Astrocyte of the spinal cord (primary cell): ENCODE measurements at regions not wholly inside any gene's neighbourhood (a gene's known extent, or its start where the extent isn't known, plus 50 kb on each side); places are given as distances from the start of the nearest gene placed in this dataset.

Source experiments
- DNase-seq: peaks from one replicate; pipeline ENCODE4 v3.0.0; 2011; ENCODE audit warnings: low read depth, low spot score
- H3K4me3 ChIP-seq: 2 replicates; pipeline ENCODE4 v1.5.1; 2011; ENCODE audit warnings: low read depth, mild to moderate bottlenecking, low read length, moderate library complexity
- in situ Hi-C: cut with HindIII; loops from 2 replicates; pipeline ENCODE4 v1.10.0; 2017; ENCODE audit warnings: low sequenced_read_pairs
- TF ChIP-seq, protein P1 (sequence below): IDR thresholded peaks from 2 replicates; pipeline ENCODE4 v1.5.1; 2012; ENCODE audit warnings: low read depth, mild to moderate bottlenecking, low read length, inconsistent platforms

- no peak overlapping the region for H3K4me3 ChIP-seq
- TF ChIP-seq, protein P1, sequence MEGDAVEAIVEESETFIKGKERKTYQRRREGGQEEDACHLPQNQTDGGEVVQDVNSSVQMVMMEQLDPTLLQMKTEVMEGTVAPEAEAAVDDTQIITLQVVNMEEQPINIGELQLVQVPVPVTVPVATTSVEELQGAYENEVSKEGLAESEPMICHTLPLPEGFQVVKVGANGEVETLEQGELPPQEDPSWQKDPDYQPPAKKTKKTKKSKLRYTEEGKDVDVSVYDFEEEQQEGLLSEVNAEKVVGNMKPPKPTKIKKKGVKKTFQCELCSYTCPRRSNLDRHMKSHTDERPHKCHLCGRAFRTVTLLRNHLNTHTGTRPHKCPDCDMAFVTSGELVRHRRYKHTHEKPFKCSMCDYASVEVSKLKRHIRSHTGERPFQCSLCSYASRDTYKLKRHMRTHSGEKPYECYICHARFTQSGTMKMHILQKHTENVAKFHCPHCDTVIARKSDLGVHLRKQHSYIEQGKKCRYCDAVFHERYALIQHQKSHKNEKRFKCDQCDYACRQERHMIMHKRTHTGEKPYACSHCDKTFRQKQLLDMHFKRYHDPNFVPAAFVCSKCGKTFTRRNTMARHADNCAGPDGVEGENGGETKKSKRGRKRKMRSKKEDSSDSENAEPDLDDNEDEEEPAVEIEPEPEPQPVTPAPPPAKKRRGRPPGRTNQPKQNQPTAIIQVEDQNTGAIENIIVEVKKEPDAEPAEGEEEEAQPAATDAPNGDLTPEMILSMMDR: no peak
- in situ Hi-C loops: no loop called here
- no peak for DNase-seq
Observed at GRCh38 chr2:147364597-147364996, 480.2 kb upstream of the ACVR2A start.

- no peak overlapping the region for H3K4me3 ChIP-seq
- in situ Hi-C loops: no loop called here
Observed at GRCh38 chr2:147363181-147363580, 481.6 kb upstream of the ACVR2A start.

DNA sequence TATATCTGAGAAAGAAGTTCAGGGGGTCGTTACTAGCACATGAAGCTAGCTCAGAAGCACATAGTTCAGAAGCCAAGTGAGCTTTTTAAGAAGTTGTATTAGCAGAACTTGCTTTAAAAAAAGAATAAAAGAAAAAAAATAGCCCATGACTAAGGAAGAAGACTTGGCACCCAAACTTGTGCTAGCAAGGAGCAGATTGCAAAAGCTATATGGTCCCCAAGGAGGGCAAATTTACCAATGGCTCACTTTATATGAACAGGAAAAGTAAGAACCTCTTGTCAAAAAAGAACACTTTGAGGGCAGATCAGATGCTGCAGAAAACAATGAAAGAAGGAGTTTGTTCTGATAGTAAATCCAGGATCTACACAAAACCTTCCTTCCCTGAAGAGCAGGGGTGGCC is 486.5 kb upstream of the ACVR2A start:
- no peak for DNase-seq
- TF ChIP-seq, protein P1: no peak
- H3K4me3 ChIP-seq: no peak overlapping the region
- in situ Hi-C loops: no loop called here

More at GRCh38 chr2:147363181-147363580, 481.6 kb upstream of the ACVR2A start:
- TF ChIP-seq, protein P1: no peak
- no peak for DNase-seq

DNA sequence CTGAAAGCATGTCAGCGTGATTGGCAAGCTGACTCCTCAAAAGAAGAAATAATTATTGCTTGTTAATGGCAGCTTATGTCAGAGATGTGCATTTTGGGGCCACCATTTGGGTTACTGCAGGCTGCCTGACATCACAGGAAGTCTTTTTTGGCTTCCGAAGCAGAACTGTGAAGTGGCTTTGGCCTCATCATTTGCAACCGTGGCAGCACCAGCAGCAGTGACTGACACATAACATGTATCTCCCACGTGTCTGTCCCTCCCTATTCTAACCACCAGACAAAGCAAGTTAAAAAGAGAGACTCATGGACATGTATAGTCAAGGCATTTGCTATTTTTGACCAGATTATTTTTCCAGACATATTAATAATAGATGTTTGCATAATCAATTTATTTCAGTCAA is 488.7 kb upstream of the ACVR2A start:
- in situ Hi-C loops: no loop called here
- H3K4me3 ChIP-seq: no peak overlapping the region
- no peak for DNase-seq

GRCh38 chr2:147355706-147356105 is 489.1 kb upstream of the ACVR2A start:
- no peak overlapping the region for H3K4me3 ChIP-seq
- TF ChIP-seq, protein P1: no peak
- in situ Hi-C loops: no loop called here
- no peak for DNase-seq

More for the DNA sequence above, 488.7 kb upstream of the ACVR2A start:
- TF ChIP-seq, protein P1: no peak

DNA sequence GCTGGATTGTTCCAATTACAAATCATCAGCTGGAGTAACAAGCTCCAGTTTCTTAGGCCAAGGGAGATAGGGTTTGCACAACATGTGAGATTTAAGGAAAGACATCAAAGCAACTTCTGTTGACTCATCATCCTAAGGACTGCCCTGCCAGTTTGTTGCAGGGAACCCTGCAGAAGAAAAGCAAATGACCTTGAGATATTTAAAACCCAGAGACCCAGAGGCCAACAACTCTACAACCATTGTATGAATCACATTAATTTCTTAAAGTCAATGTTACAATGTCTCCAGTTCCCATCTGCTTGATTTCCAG is 491.8 kb upstream of the ACVR2A start:
- no peak for DNase-seq
- H3K4me3 ChIP-seq: no peak overlapping the region
- TF ChIP-seq, protein P1: no peak
- in situ Hi-C loops: no loop called here
